D721Med (cell line): ENCODE measurements at regions not wholly inside any gene's neighbourhood (a gene's known extent, or its start where the extent isn't known, plus 50 kb on each side); places are given as distances from the start of the nearest gene placed in this dataset.

Experiments used
- DNase-seq: peaks from one replicate; pipeline ENCODE4 v3.0.0; 2011; ENCODE audit warnings: low spot score; ENCODE audit not compliant: insufficient read length
- FAIRE-seq: peaks from 2 replicates; lab custom pipeline; 2011; peaks lifted over from hg19 to GRCh38; lab: Jason Lieb, UNC
- CTCF ChIP-seq: IDR thresholded peaks from 2 replicates; pipeline ENCODE4 v1.5.1; 2012; ENCODE audit warnings: mild to moderate bottlenecking, control low read depth; ENCODE audit not compliant: insufficient read depth; ENCODE audit errors: missing control alignments

- DNase-seq (no peak), FAIRE-seq (no peak)
- TF ChIP-seq CTCF: no peak
Observed at GRCh38 chr4:147129687-147130086, 184.0 kb upstream of the TTC29 start.

GRCh38 chr4:147134536-147135210, 189.0 kb upstream of the TTC29 start:
- FAIRE-seq (no peak), DNase-seq (no peak)
- TF ChIP-seq CTCF: no peak

- no peak for DNase-seq
- no peak for FAIRE-seq
- TF ChIP-seq CTCF: no peak
Observed at GRCh38 chr4:147136310-147136709, 190.6 kb upstream of the TTC29 start.

GRCh38 chr4:147136751-147137150, 191.1 kb upstream of the TTC29 start:
- no peak for DNase-seq
- no peak for TF ChIP-seq CTCF
- no peak for FAIRE-seq

GRCh38 chr4:147137280-147137679, 191.6 kb upstream of the TTC29 start:
- no peak for TF ChIP-seq CTCF
- FAIRE-seq: no peak
- DNase-seq: no peak

- TF ChIP-seq CTCF: no peak
- no peak for FAIRE-seq
- no peak for DNase-seq
Observed at GRCh38 chr4:147138171-147138570, 192.5 kb upstream of the TTC29 start.

- DNase-seq (no peak), FAIRE-seq (no peak)
- no peak for TF ChIP-seq CTCF
Observed at GRCh38 chr4:147139455-147140198, 194.0 kb upstream of the TTC29 start.
